ENCODE measurements at regions not wholly inside any gene's neighbourhood (a gene's known extent, or its start where the extent isn't known, plus 50 kb on each side); places are given as distances from the start of the nearest gene placed in this dataset.

DNA sequence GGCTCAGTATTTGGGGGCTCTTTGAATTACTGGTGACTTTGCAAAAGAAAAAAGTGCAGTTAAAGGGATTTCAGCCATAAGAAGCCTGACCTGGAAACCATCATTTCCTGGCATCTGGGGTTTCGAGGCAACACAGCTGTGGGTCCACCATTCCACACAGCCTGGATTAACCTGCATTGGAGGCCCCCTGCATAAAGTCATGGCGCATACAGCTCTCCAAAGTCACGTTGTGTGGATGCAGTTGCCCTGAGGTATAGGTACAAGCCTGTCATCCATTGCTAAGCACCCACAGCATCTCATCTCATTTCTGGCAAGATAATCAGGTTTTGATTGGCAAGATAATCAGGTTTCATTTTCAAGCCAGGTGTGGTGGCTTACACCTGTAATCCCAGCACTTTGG is 54.5 kb upstream of the TAGAP start:
- no peak for DNase-seq

- no peak for DNase-seq
Observed at GRCh38 chr6:159098636-159099106, 53.9 kb upstream of the TAGAP start.

- DNase-seq: no peak
Observed at GRCh38 chr6:159097256-159097655, 52.5 kb upstream of the TAGAP start.

GRCh38 chr6:159095616-159096015 is 50.8 kb upstream of the TAGAP start:
- no peak for DNase-seq

DNA sequence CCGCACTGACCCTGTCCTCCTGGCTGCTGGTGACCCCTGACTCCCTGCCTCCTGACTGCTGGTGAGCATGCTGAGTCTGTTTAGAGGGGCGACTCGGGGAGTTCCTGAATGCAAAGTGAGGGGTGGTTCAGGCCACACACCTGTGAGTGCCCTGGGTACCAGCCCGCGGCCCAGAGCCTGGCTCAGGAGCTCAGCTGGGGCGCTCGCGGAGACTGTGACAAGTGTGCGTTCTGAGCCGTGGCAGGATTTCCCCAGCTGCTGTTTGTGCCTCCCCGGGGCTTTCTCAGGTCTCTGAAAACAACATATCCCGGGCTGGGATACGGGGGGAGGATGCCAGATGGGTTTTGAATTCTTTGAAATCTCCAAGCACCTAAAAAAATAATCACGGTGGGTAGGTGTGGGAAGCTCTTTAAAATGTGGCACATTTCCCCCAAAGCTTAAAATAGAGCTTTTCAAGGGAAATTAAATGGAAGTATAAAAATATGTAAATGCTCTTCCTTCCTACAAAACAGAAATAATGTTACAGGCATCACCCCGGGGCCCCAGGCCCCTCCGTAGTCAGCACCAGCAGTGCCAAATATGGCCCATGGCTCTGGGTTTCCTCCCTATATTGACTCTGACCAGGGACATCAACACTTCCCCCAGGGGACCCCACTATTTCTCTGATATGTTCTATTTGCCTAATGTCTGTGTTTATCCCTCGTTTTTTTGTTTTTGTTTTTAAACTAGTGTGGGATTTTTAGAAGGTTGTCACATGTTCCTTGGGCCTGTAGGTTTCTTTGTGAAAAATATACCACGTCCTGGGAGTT is 49.9 kb upstream of the TAGAP start:
- DNase-seq: no peak
